ENCODE measurements at regions not wholly inside any gene's neighbourhood (a gene's known extent, or its start where the extent isn't known, plus 50 kb on each side); places are given as distances from the start of the nearest gene placed in this dataset.
"Not testable (repeated sequence)": the region's sequence is repeated elsewhere in the genome, so short reads cannot be mapped to it uniquely, and the experiment has no call there.

GRCh38 chr2:166647935-166648334 lies 153.9 kb upstream of the SCN7A start:
- 63 to 92% methylated on average over 2 of the region's 2 CpGs for WGBS, 2 donors (ENCODE audit: low coverage in 1 of 2)
- Histone ChIP-seq H3K36me3 (no peaks in the 10 kb centered on the region), H3K27ac (no peak overlapping the region), H3K4me1 (no peaks in the 10 kb centered on the region), H3K27me3 (no peaks in the 10 kb centered on the region), H3K4me3 (no peak overlapping the region), H3K9me3 (no peaks in the 10 kb centered on the region)
- TF ChIP-seq POLR2A (IDR thresholded peaks at IDR 0.05), result no peak
- no peak for TF ChIP-seq POLR2AphosphoS5 (IDR thresholded peaks at IDR 0.05)
- no peak for TF ChIP-seq EP300 (IDR thresholded peaks at IDR 0.05)
- TF ChIP-seq CTCF (IDR thresholded peaks at IDR 0.05), result no peak
- no peak for ATAC-seq

DNA sequence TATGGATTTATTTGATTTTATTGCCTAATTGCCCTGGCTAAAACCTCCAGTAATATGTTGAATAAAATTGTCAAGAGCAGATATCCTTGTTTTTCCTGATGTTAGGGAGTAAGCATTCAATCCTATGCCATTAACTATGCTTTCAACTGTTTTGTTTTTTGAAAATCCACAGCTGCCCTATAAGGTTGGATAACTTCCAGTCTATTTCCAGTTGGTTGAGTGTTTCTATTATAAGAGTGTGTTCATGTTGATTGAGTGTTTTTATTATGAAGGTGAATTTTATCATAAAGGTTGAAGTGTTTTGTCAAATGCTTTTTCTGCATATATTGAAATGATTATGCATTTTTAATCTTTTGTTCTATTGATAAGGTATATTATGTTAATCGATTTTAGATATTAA lies 149.9 kb upstream of the SCN7A start:
- Histone ChIP-seq H3K4me1 (no peaks in the 10 kb centered on the region), H3K36me3 (no peaks in the 10 kb centered on the region), H3K9me3 (no peaks in the 10 kb centered on the region), H3K4me3 (no peak overlapping the region), H3K27ac (no peak overlapping the region), H3K27me3 (no peaks in the 10 kb centered on the region)
- TF ChIP-seq CTCF (IDR thresholded peaks at IDR 0.05) (no peak), EP300 (IDR thresholded peaks at IDR 0.05) (no peak), POLR2AphosphoS5 (IDR thresholded peaks at IDR 0.05) (no peak), POLR2A (IDR thresholded peaks at IDR 0.05) (no peak)
- no peak for ATAC-seq
- WGBS, 2 donors (ENCODE audit: low coverage in 1 of 2), result 70 to 100% methylated on average over 1 of the region's 1 CpG

DNA sequence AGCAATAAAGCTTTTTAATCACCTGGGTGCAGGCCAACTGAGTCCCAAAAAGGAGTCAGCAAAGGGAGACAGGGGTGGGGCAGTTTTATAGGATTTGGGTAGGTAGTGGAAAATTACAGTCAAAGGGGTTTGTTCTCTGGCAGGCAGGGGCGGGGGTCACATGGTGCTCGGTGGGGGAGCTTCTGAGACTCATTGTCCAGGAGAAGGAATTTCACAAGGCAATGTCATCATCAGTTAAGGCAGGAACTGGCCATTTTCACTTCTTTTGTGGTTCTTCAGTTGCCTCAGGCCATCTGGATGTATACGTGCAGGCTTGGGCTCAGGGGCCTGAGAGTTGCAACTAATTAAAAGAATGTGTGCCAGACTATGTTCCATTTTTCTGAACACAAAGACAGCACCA lies 147.5 kb upstream of the SCN7A start:
- H3K4me1 ChIP-seq, H3K9me3 ChIP-seq, H3K4me3 ChIP-seq, H3K36me3 ChIP-seq, ATAC-seq, H3K27me3 ChIP-seq, H3K27ac ChIP-seq: not testable (repeated sequence)
- 83 to 100% methylated on average over 1 of the region's 3 CpGs for WGBS, 2 donors (ENCODE audit: low coverage in 1 of 2)

DNA sequence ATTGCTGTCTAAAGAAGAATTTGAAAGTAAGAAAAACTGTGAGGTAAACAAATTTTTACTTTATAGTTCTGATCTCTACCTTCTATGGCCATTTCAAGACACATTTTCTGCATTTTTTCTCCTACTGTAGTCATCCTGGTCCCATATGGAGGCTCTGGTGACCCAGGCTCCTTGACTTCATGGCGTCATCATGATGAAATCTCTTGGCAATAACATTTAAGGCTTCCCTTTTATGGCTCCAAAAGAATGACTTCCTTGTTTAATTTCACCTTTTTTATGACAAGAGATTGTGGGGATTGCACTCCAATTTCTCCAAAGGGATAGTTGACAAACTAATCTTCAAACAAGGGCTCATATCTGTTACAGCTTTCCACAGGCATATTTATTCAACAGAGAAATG lies 143.0 kb upstream of the SCN7A start:
- H3K4me3 ChIP-seq, result no peak overlapping the region
- no peaks in the 10 kb centered on the region for H3K27me3 ChIP-seq
- no peaks in the 10 kb centered on the region for H3K4me1 ChIP-seq
- no peak overlapping the region for H3K27ac ChIP-seq
- peaks cover 0 to 8% (median 0%) of the 10 kb centered on the region in 3 donors for H3K9me3 ChIP-seq
- ATAC-seq, result no peak
- H3K36me3 ChIP-seq, result no peaks in the 10 kb centered on the region
- 77 to 100% methylated on average over 1 of the region's 1 CpG for WGBS, 2 donors (ENCODE audit: low coverage in 1 of 2)
- no peak for TF ChIP-seq POLR2AphosphoS5 (IDR thresholded peaks at IDR 0.05)
- no peak for TF ChIP-seq CTCF (IDR thresholded peaks at IDR 0.05)
- no peak for TF ChIP-seq POLR2A (IDR thresholded peaks at IDR 0.05)
- TF ChIP-seq EP300 (IDR thresholded peaks at IDR 0.05), result no peak

- TF ChIP-seq EP300 (IDR thresholded peaks at IDR 0.05), result no peak
- Histone ChIP-seq H3K4me1 (no peaks in the 10 kb centered on the region), H3K27me3 (no peaks in the 10 kb centered on the region), H3K36me3 (no peaks in the 10 kb centered on the region), H3K9me3 (peaks cover 0 to 18% (median 0%) of the 10 kb centered on the region in 3 donors), H3K4me3 (no peak overlapping the region), H3K27ac (no peak overlapping the region)
- ATAC-seq, result no peak
- WGBS, 2 donors (ENCODE audit: low coverage in 1 of 2), result 75 to 86% methylated on average over 4 of the region's 4 CpGs
These were observed 140.7 kb upstream of the SCN7A start for GRCh38 chr2:166634706-166635105.

GRCh38 chr2:166632616-166633015 lies 138.6 kb upstream of the SCN7A start:
- no peak for ATAC-seq
- Histone ChIP-seq H3K4me1 (no peaks in the 10 kb centered on the region), H3K9me3 (peaks cover 0 to 18% (median 0%) of the 10 kb centered on the region in 3 donors), H3K27ac (no peak overlapping the region), H3K27me3 (no peaks in the 10 kb centered on the region), H3K4me3 (no peak overlapping the region), H3K36me3 (no peaks in the 10 kb centered on the region)
- TF ChIP-seq POLR2AphosphoS5 (IDR thresholded peaks at IDR 0.05) (no peak), EP300 (IDR thresholded peaks at IDR 0.05) (no peak), POLR2A (IDR thresholded peaks at IDR 0.05) (no peak), CTCF (IDR thresholded peaks at IDR 0.05) (no peak)
- WGBS, 2 donors (ENCODE audit: low coverage in 1 of 2), result 14% methylated on average over 1 of the region's 3 CpGs; no CpG with 5 or more reads in 1 of the 2 donors
